IMR-90 (cell line): ENCODE measurements at regions not wholly inside any gene's neighbourhood (a gene's known extent, or its start where the extent isn't known, plus 50 kb on each side); places are given as distances from the start of the nearest gene placed in this dataset.

Source experiments
- ATAC-seq: fragments of 200-7000 bp; cut with Tn5 transposase; 2 replicates; pipeline ENCODE4 v1.9.1; 2020; ENCODE audit warnings: low read depth, mild to moderate bottlenecking, moderate library complexity
- BruUV-seq: library from RNA; stranded (reverse); fragments of 400-500 nt; replicated peaks from 2 replicates; lab custom pipeline; 2021; lab: Mats Ljungman, UMichigan
- CTCF ChIA-PET: fragments of 300-600 bp; formaldehyde crosslinking; extraction: SDS; loops from one replicate; lab custom pipeline; 2021; ENCODE audit warnings: antibody characterized with exemption; lab: Yijun Ruan, JAX
- POLR2A ChIA-PET: fragments of 300-600 bp; sonication (Branson Sonifier 250); formaldehyde crosslinking; loops from one replicate; lab custom pipeline; 2022; ENCODE audit warnings: antibody characterized with exemption; ENCODE audit not compliant: unreplicated experiment; lab: Charles Lee
- DNase-seq: peaks from one replicate; pipeline ENCODE4 v3.0.0; 2013
- H2AFZ ChIP-seq: replicated peaks from 2 replicates; pipeline ENCODE3; 2013; ENCODE audit warnings: low read length, mild to moderate bottlenecking; ENCODE audit not compliant: poor library complexity
- H2AK5ac ChIP-seq: 2 replicates; pipeline ENCODE4 v1.6.1; 2013; ENCODE audit warnings: low read depth, low read length, inconsistent platforms
- H2AK9ac ChIP-seq: replicated peaks from 2 replicates; pipeline ENCODE3; 2013; ENCODE audit warnings: mild to moderate bottlenecking, low read depth, low read length, moderate library complexity; ENCODE audit not compliant: poor library complexity
- H2BK120ac ChIP-seq: 2 replicates; pipeline ENCODE4 v1.6.1; 2013; ENCODE audit warnings: low read depth, low read length, inconsistent platforms
- H2BK15ac ChIP-seq: 3 replicates; pipeline ENCODE4 v1.6.1; 2013; ENCODE audit warnings: low read depth, low read length, inconsistent platforms
- H2BK20ac ChIP-seq: 2 replicates; pipeline ENCODE4 v1.6.1; 2013; ENCODE audit warnings: low read depth, mild to moderate bottlenecking, inconsistent platforms, low read length, moderate library complexity
- H2BK5ac ChIP-seq: 2 replicates; pipeline ENCODE4 v1.6.1; 2013; ENCODE audit warnings: mild to moderate bottlenecking, low read depth, low read length, inconsistent platforms; ENCODE audit not compliant: poor library complexity, severe bottlenecking
- H3K14ac ChIP-seq: replicated peaks from 2 replicates; pipeline ENCODE4 v1.6.1; 2013; ENCODE audit warnings: low read depth, low read length, inconsistent platforms
- H3K18ac ChIP-seq: 2 replicates; pipeline ENCODE4 v1.6.1; 2013; ENCODE audit warnings: low read depth, low read length, control low read depth
- H3K23ac ChIP-seq: 2 replicates; pipeline ENCODE4 v1.6.1; 2013; ENCODE audit warnings: low read depth, low read length, inconsistent platforms
- H3K27ac ChIP-seq: 2 replicates; pipeline ENCODE4 v1.5.1; 2013; ENCODE audit warnings: mild to moderate bottlenecking, control low read depth, low read length; ENCODE audit not compliant: insufficient read depth
- H3K27me3 ChIP-seq: 2 replicates; pipeline ENCODE4 v1.6.1; 2013; ENCODE audit warnings: low read length; ENCODE audit not compliant: control insufficient read depth, insufficient read depth
- H3K36me3 ChIP-seq: 2 replicates; pipeline ENCODE4 v1.6.1; 2013; ENCODE audit warnings: low read length, mixed read lengths; ENCODE audit not compliant: control insufficient read depth, insufficient read depth
- H3K4ac ChIP-seq: 2 replicates; pipeline ENCODE4 v1.6.1; 2013; ENCODE audit warnings: low read depth, low read length, inconsistent platforms
- H3K4me1 ChIP-seq: 2 replicates; pipeline ENCODE4 v1.6.1; 2013; ENCODE audit warnings: low read length, mixed read lengths; ENCODE audit not compliant: control insufficient read depth, insufficient read depth
- H3K4me2 ChIP-seq: 2 replicates; pipeline ENCODE4 v1.6.1; 2013; ENCODE audit warnings: low read depth, mild to moderate bottlenecking, control low read depth, low read length, moderate library complexity
- H3K4me3 ChIP-seq: 2 replicates; pipeline ENCODE4 v1.5.1; 2013; ENCODE audit warnings: low read depth, mild to moderate bottlenecking, control low read depth, low read length, moderate library complexity; ENCODE audit not compliant: insufficient read depth
- H3K56ac ChIP-seq: 2 replicates; pipeline ENCODE4 v1.6.1; 2013; ENCODE audit warnings: low read length, inconsistent platforms; ENCODE audit not compliant: insufficient read depth; ENCODE audit errors: extremely low read depth
- H3K79me1 ChIP-seq, 2 experiments: 2 replicates each; pipeline ENCODE4 v1.6.1; 2013; ENCODE audit warnings: low read length in 2 of 2, inconsistent platforms in 1 of 2, low read depth in 1 of 2
- H3K9ac ChIP-seq: 2 replicates; pipeline ENCODE4 v1.6.1; 2013; ENCODE audit warnings: low read depth, low read length, control low read depth
- H3K9me1 ChIP-seq: 2 replicates; pipeline ENCODE4 v1.6.1; 2013; ENCODE audit warnings: low read length, inconsistent platforms; ENCODE audit not compliant: insufficient read depth
- H3K9me3 ChIP-seq: 2 replicates; pipeline ENCODE4 v1.6.1; 2013; ENCODE audit warnings: low read length; ENCODE audit not compliant: control insufficient read depth, insufficient read depth
- H4K20me1 ChIP-seq: 2 replicates; pipeline ENCODE4 v1.6.1; 2013; ENCODE audit warnings: low read length, inconsistent platforms; ENCODE audit not compliant: insufficient read depth
- H4K5ac ChIP-seq: 2 replicates; pipeline ENCODE4 v1.6.1; 2013; ENCODE audit warnings: mild to moderate bottlenecking, low read depth, low read length, control low read depth
- H4K8ac ChIP-seq, 2 experiments: 2 replicates each; pipeline ENCODE4 v1.6.1; 2013; ENCODE audit warnings: low read depth in 2 of 2, low read length in 2 of 2, control low read depth in 1 of 2, inconsistent platforms in 1 of 2
- H4K91ac ChIP-seq: 2 replicates; pipeline ENCODE4 v1.6.1; 2013; ENCODE audit warnings: low read depth, low read length, inconsistent platforms; ENCODE audit not compliant: insufficient read depth
- CEBPB ChIP-seq: IDR thresholded peaks from 2 replicates; pipeline ENCODE4 v1.6.1; 2012; ENCODE audit warnings: low read depth, low read length, improper control_type of control experiment
- CHD1 ChIP-seq: IDR thresholded peaks from 2 replicates; pipeline ENCODE4 v1.6.1; 2012; ENCODE audit warnings: low read depth, low read length, improper control_type of control experiment
- ELK1 ChIP-seq: fragments of 150-350 bp; IDR thresholded peaks from 2 replicates; pipeline ENCODE4 v1.6.1; 2016; ENCODE audit warnings: low read depth, mild to moderate bottlenecking, low read length, moderate library complexity, borderline replicate concordance
- FOS ChIP-seq: fragments of 150-350 bp; IDR thresholded peaks from 2 replicates; pipeline ENCODE4 v1.6.1; 2016; ENCODE audit warnings: low read depth, low read length
- MAFK ChIP-seq: IDR thresholded peaks from 2 replicates; pipeline ENCODE4 v1.6.1; 2012; ENCODE audit warnings: low read depth, low read length, improper control_type of control experiment
- MXI1 ChIP-seq: IDR thresholded peaks from 2 replicates; pipeline ENCODE4 v1.6.1; 2012; ENCODE audit warnings: low read depth, mild to moderate bottlenecking, low read length, moderate library complexity, borderline replicate concordance
- NFE2L2 ChIP-seq: fragments of 150-350 bp; IDR thresholded peaks from 2 replicates; pipeline ENCODE4 v1.6.1; 2016; ENCODE audit warnings: low read depth, mild to moderate bottlenecking, low read length
- RAD21 ChIP-seq: IDR thresholded peaks from 2 replicates; pipeline ENCODE4 v1.6.1; 2012; ENCODE audit warnings: low read length, improper control_type of control experiment
- RCOR1 ChIP-seq: IDR thresholded peaks from 2 replicates; pipeline ENCODE4 v1.6.1; 2012; ENCODE audit warnings: mild to moderate bottlenecking, low read length, improper control_type of control experiment; ENCODE audit not compliant: insufficient replicate concordance
- SMC3 ChIP-seq: fragments of 150-350 bp; IDR thresholded peaks from 2 replicates; pipeline ENCODE4 v1.6.1; 2016; ENCODE audit warnings: low read depth, mild to moderate bottlenecking, antibody characterized with exemption, low read length, moderate library complexity
- USF2 ChIP-seq: fragments of 150-350 bp; IDR thresholded peaks from 2 replicates; pipeline ENCODE4 v1.6.1; 2017; ENCODE audit warnings: mild to moderate bottlenecking, antibody characterized with exemption, low read length, low read depth
- WGBS, 2 experiments: methylation state at CpG; one replicate each; pipeline versions ENCODE4 v1.1.5 to v1.1.7; 2013; ENCODE audit warnings: missing lambda C conversion rate in 2 of 2; ENCODE audit not compliant: insufficient read length in 1 of 2; ENCODE audit errors: extremely low coverage in 2 of 2; 5-methylcytosine and 5-hydroxymethylcytosine counted together
- dilution Hi-C: fragments of 300-500 bp; cut with HindIII; formaldehyde crosslinking; loops from one replicate; pipeline ENCODE4 v1.14.3; 2018; ENCODE audit warnings: low sequenced_read_pairs; ENCODE audit not compliant: unreplicated experiment
- in situ Hi-C: fragments of 300-500 bp; cut with MboI; formaldehyde crosslinking; loops from 3 replicates; pipeline ENCODE4 v1.14.3; 2019; ENCODE audit warnings: low sequenced_read_pairs, inconsistent platforms, mixed read lengths
- intact Hi-C: fragments of 100-400 bp; cut with micrococcal nuclease; formaldehyde crosslinking; loops from 2 replicates; pipeline ENCODE4 v1.10.0; 2022

DNA sequence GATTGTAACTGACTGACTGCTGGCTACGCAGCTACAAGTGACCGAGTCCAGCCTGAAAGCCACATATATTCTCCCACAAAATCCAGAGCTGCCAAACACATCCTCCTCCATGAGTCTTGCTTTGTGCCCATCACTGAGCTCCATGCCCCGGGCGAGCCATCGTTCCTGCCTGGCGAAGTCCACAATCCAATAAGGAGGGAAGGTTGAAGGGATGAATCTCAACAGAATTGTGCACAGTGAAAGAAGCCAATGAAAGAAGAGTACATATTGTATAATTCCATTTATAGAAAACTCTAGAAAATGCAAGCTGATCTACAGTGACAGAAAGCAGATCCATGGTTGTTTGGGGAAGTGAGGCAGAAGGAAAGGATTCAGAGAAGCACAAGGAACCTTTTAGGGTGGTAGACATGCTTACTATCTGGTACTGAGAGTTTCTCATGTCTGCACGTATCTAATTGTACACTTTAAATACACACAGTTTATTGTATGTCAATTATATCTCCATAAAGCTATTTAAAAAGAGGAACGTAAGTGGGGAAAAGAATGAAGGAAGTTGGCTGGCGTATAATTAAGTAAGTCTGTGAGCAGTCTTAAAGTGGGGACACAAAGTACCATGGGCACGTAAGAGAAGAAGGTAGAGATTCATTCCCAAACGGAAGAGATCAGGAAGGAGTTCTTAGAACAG is 115.9 kb upstream of the JUN start:
- peaks cover 20% of the 10 kb centered on the region for H3K9me1 ChIP-seq
- TF ChIP-seq RCOR1 (no peak), ELK1 (no peak), NFE2L2 (no peak), SMC3 (no peak), CEBPB (no peak), MXI1 (no peak), CHD1 (no peak), MAFK (no peak), FOS (no peak), RAD21 (no peak), USF2 (no peak)
- in situ Hi-C loops (loop anchor here (10.0 kb wide), 1 partner anchor 805 kb away; no protein-coding TSS in a partner anchor), intact Hi-C loops (loop anchor here (5.0 kb wide), 7 partner anchors 128 to 858 kb away; partner anchors contain the start of gene FGGY), dilution Hi-C loops (no loop called here)
- BruUV-seq: no TSS peak
- peak overlapping the region; percentile 8 for H2AFZ ChIP-seq
- H2BK20ac ChIP-seq: peak overlapping the region; percentile 52; the same call in 1 of the 2 replicates
- peak overlapping the region; percentile 59; the same call in 1 of the 2 replicates for H3K14ac ChIP-seq
- no peaks in the 10 kb centered on the region for H4K20me1 ChIP-seq
- H4K5ac ChIP-seq: no peak overlapping the region
- H3K18ac ChIP-seq: no peak overlapping the region
- CTCF ChIA-PET: no interaction called here
- no peak overlapping the region for H3K9ac ChIP-seq
- H3K9me3 ChIP-seq: no peaks in the 10 kb centered on the region
- H3K27me3 ChIP-seq: no peaks in the 10 kb centered on the region
- peak overlapping the region; percentile 69 for H2BK120ac ChIP-seq
- 88% methylated on average over 3 of the region's 11 CpGs; no CpG with 5 or more reads in 1 of the 2 experiments for WGBS, 2 experiments
- no peak for DNase-seq
- H3K27ac ChIP-seq: no peak overlapping the region
- peak overlapping the region; percentile 74 for H2AK5ac ChIP-seq
- H2BK15ac ChIP-seq: peak overlapping the region; percentile 68; the same call in 2 of the 3 replicates
- peaks cover 22% of the 10 kb centered on the region for H3K4me1 ChIP-seq
- ATAC-seq: no peak
- peak overlapping the region; percentile 26 for H2AK9ac ChIP-seq
- POLR2A ChIA-PET: no interaction called here
- no peak overlapping the region for H3K56ac ChIP-seq
- H3K4ac ChIP-seq: 0 out of 2 replicates have a peak overlapping the region, but pooled peaks have one; percentile 72
- no peaks in the 10 kb centered on the region for H3K36me3 ChIP-seq
- H4K8ac ChIP-seq: peak overlapping the region; percentile 43 to 64; a peak in 3 of 4 replicates
- H2BK5ac ChIP-seq: no peak overlapping the region
- peak overlapping the region; percentile 33; the same call in 1 of the 2 replicates for H4K91ac ChIP-seq
- peak overlapping the region; percentile 29; the same call in 1 of the 2 replicates for H3K23ac ChIP-seq
- H3K79me1 ChIP-seq: peaks cover 0 to 10% of the 10 kb centered on the region in 2 experiments; a peak in 2 of 4 replicates
- no peak overlapping the region for H3K4me2 ChIP-seq
- H3K4me3 ChIP-seq: no peak overlapping the region
